GM12878 (cell line): ENCODE measurements at regions not wholly inside any gene's neighbourhood (a gene's known extent, or its start where the extent isn't known, plus 50 kb on each side); places are given as distances from the start of the nearest gene placed in this dataset.

Experiments
- ATAC-seq: fragments of 200-7000 bp; cut with Tn5 transposase; 3 replicates; pipeline ENCODE4 v1.9.1; 2020; ENCODE audit warnings: mild to moderate bottlenecking, moderate library complexity
- BruUV-seq: library from RNA; stranded (reverse); fragments of 400-500 nt; replicated peaks from 2 replicates; lab custom pipeline; 2021; lab: Mats Ljungman, UMichigan
- CTCF ChIA-PET: fragments of 300-600 bp; sonication (Branson Sonifier 250); formaldehyde crosslinking; extraction: SDS; loops from one replicate; lab custom pipeline; 2021; ENCODE audit warnings: inconsistent platforms; lab: Yijun Ruan, JAX
- POLR2A ChIA-PET: fragments of 350-600 bp; formaldehyde crosslinking; extraction: SDS; loops from one replicate; lab custom pipeline; 2021; ENCODE audit warnings: inconsistent platforms; lab: Charles Lee
- RAD21 ChIA-PET: fragments of 300-600 bp; sonication (Branson Sonifier 250); formaldehyde crosslinking; loops from one replicate; lab custom pipeline; 2023; ENCODE audit warnings: antibody characterized with exemption; ENCODE audit not compliant: unreplicated experiment; lab: Charles Lee
- SMC1A ChIA-PET: fragments of 300-600 bp; sonication (Branson Sonifier 250); formaldehyde crosslinking; loops from one replicate; lab custom pipeline; 2023; ENCODE audit not compliant: unreplicated experiment, uncharacterized antibody; lab: Charles Lee
- DNase-seq: peaks from one replicate; pipeline ENCODE4 v3.0.0-alpha.2; 2011; ENCODE audit warnings: low read depth, low spot score
- FAIRE-seq: peaks from 3 replicates; lab custom pipeline; 2011; peaks lifted over from hg19 to GRCh38; lab: Jason Lieb, UNC
- H2AFZ ChIP-seq: 2 replicates; pipeline ENCODE4 v1.6.0; 2011; ENCODE audit warnings: low read depth, low read length, control low read depth; ENCODE audit not compliant: control insufficient read depth
- H3K27ac ChIP-seq: 2 replicates; pipeline ENCODE4 v1.5.1; 2011; ENCODE audit warnings: control low read depth; ENCODE audit not compliant: control insufficient read depth, insufficient read depth
- H3K27me3 ChIP-seq, 2 experiments: replicated peaks in 1 of 2; 2 replicates each; pipeline versions ENCODE4 v1.6.0 to v1.6.1; 2011; ENCODE audit warnings: low read length in 1 of 2; ENCODE audit not compliant: control insufficient read depth in 2 of 2, insufficient read depth in 2 of 2
- H3K36me3 ChIP-seq, 2 experiments: 2 replicates each; pipeline ENCODE4 v1.5.1; 2011; ENCODE audit warnings: low read length in 1 of 2; ENCODE audit not compliant: control insufficient read depth in 2 of 2, insufficient read depth in 2 of 2
- H3K4me1 ChIP-seq: 2 replicates; pipeline ENCODE4 v1.6.1; 2011; ENCODE audit warnings: mild to moderate bottlenecking, low read length, moderate library complexity, mixed read lengths; ENCODE audit not compliant: control insufficient read depth, insufficient read depth
- H3K4me2 ChIP-seq: 2 replicates; pipeline ENCODE4 v1.6.0; 2011; ENCODE audit warnings: control low read depth; ENCODE audit not compliant: control insufficient read depth, insufficient read depth
- H3K4me3 ChIP-seq: fragments of 200-600 bp; sonication (generic); 2 replicates; pipeline ENCODE4 v1.5.1; 2016
- H3K79me2 ChIP-seq: 2 replicates; pipeline ENCODE4 v1.6.0; 2011; ENCODE audit warnings: low read length; ENCODE audit not compliant: control insufficient read depth, insufficient read depth
- H3K9ac ChIP-seq: 2 replicates; pipeline ENCODE4 v1.8.0; 2011; ENCODE audit warnings: low read length, control low read depth, mixed read lengths; ENCODE audit not compliant: control insufficient read depth, insufficient read depth
- H3K9me3 ChIP-seq: replicated peaks from 3 replicates; pipeline ENCODE4 v1.5.1; 2011; ENCODE audit warnings: mild to moderate bottlenecking, low read length; ENCODE audit not compliant: control insufficient read depth, insufficient read depth
- H4K20me1 ChIP-seq: 2 replicates; pipeline ENCODE4 v1.6.0; 2011; ENCODE audit not compliant: control insufficient read depth, insufficient read depth
- BCLAF1 ChIP-seq: fragments of 450-650 bp; IDR thresholded peaks from 2 replicates; pipeline ENCODE4 v1.6.1; 2017; ENCODE audit warnings: antibody characterized with exemption, mild to moderate bottlenecking, moderate library complexity
- HDAC6 ChIP-seq: fragments of 200-600 bp; sonication (generic); IDR thresholded peaks from one replicate; pipeline ENCODE4 v1.8.0; 2017; ENCODE audit warnings: antibody characterized with exemption; ENCODE audit not compliant: unreplicated experiment
- HDGF ChIP-seq: fragments of 450-650 bp; IDR thresholded peaks from 2 replicates; pipeline ENCODE4 v1.6.1; 2016; ENCODE audit warnings: antibody characterized with exemption
- IRF4 ChIP-seq: IDR thresholded peaks from 2 replicates; pipeline ENCODE4 v1.6.1; 2011; ENCODE audit warnings: low read depth, low read length
- KLF5 ChIP-seq: fragments of 450-650 bp; IDR thresholded peaks from 2 replicates; pipeline ENCODE4 v1.6.1; 2014; ENCODE audit warnings: mild to moderate bottlenecking; ENCODE audit not compliant: partially characterized antibody
- PRDM15 ChIP-seq: fragments of 450-650 bp; formaldehyde crosslinking; IDR thresholded peaks from 2 replicates; pipeline ENCODE4 v1.4.0; 2020; ENCODE audit warnings: mild to moderate bottlenecking, moderate library complexity
- SUZ12 ChIP-seq: fragments of 200-600 bp; sonication (generic); IDR thresholded peaks from one replicate; pipeline ENCODE4 v1.6.1; 2018; ENCODE audit warnings: antibody characterized with exemption, mild to moderate bottlenecking; ENCODE audit not compliant: unreplicated experiment
- WRNIP1 ChIP-seq: IDR thresholded peaks from 2 replicates; pipeline ENCODE4 v1.6.1; 2011; ENCODE audit warnings: low read depth, low read length, improper control_type of control experiment, borderline replicate concordance
- YBX1 ChIP-seq: fragments of 450-650 bp; IDR thresholded peaks from 2 replicates; pipeline ENCODE4 v1.6.1; 2016; ENCODE audit warnings: antibody characterized with exemption
- ZZZ3 ChIP-seq: IDR thresholded peaks from 2 replicates; pipeline ENCODE4 v1.6.1; 2011; ENCODE audit warnings: low read depth; ENCODE audit not compliant: control insufficient read depth, insufficient read length
- WGBS: methylation state at CpG from one replicate; pipeline ENCODE4 v1.1.6; 2016; ENCODE audit warnings: low lambda C conversion rate; ENCODE audit not compliant: insufficient replicate concordance, insufficient coverage; ENCODE audit errors: missing lambda C conversion rate; 5-methylcytosine and 5-hydroxymethylcytosine counted together
- in situ Hi-C: fragments of 300-500 bp; cut with MboI; formaldehyde crosslinking; loops from 9 replicates; pipeline ENCODE4 v1.14.3; 2018; ENCODE audit warnings: mixed read lengths
- intact Hi-C: fragments of 100-400 bp; cut with micrococcal nuclease; formaldehyde crosslinking; loops from one replicate; pipeline ENCODE4 v1.14.2; 2022; ENCODE audit not compliant: unreplicated experiment

GRCh38 chr22:48052621-48052890, 1290.1 kb downstream of the TBC1D22A start:
- no peak for TF ChIP-seq ZZZ3
- no peak for TF ChIP-seq HDAC6
- TF ChIP-seq KLF5, result no peak
- TF ChIP-seq BCLAF1, result no peak
- TF ChIP-seq HDGF, result no peak
- TF ChIP-seq YBX1, result no peak
- TF ChIP-seq WRNIP1, result no peak
- TF ChIP-seq PRDM15, result no peak
- no peak for TF ChIP-seq IRF4
- TF ChIP-seq SUZ12, result no peak
- TF ChIP-seq, all 136 proteins: peak for 0
- Histone ChIP-seq H2AFZ (no peak overlapping the region), H3K4me3 (no peak overlapping the region), H3K27me3 (no peaks in the 10 kb centered on the region), H3K9me3 (no peaks in the 10 kb centered on the region), H3K9ac (no peak overlapping the region), H3K27ac (no peak overlapping the region), H4K20me1 (no peaks in the 10 kb centered on the region), H3K36me3 (no peaks in the 10 kb centered on the region), H3K79me2 (no peaks in the 10 kb centered on the region), H3K4me2 (no peak overlapping the region), H3K4me1 (no peaks in the 10 kb centered on the region)
- SMC1A ChIA-PET, result no interaction called here
- FAIRE-seq, result no peak
- in situ Hi-C loops (no loop called here), intact Hi-C loops (no loop called here)
- no TSS peak for BruUV-seq
- CTCF ChIA-PET, result no interaction called here
- DNase-seq, result no peak
- WGBS, result 80% methylated on average over 7 of the region's 7 CpGs
- POLR2A ChIA-PET, result no interaction called here
- RAD21 ChIA-PET, result no interaction called here
- ATAC-seq, result no peak
